RWPE2 (cell line): ENCODE measurements at regions not wholly inside any gene's neighbourhood (a gene's known extent, or its start where the extent isn't known, plus 50 kb on each side); places are given as distances from the start of the nearest gene placed in this dataset.
A peak's percentile ranks its signal among the peaks of the same experiment; 100 is the strongest.
"Not testable (repeated sequence)": the region's sequence is repeated elsewhere in the genome, so short reads cannot be mapped to it uniquely, and the experiment has no call there.

Experiments used
- ATAC-seq: fragments of 200-7000 bp; cut with Tn5 transposase; 3 replicates; pipeline ENCODE4 v1.9.1; 2021; ENCODE audit warnings: low read depth
- DNase-seq: peaks from one replicate; pipeline ENCODE4 v3.0.0-alpha.2; 2020; ENCODE audit warnings: low spot score
- H3K27ac ChIP-seq: fragments of 450-650 bp; 2 replicates; pipeline ENCODE4 v1.5.1; 2017; ENCODE audit warnings: mild to moderate bottlenecking; ENCODE audit not compliant: poor library complexity, severe bottlenecking
- H3K27me3 ChIP-seq: fragments of 250-450 bp; sonication (Bioruptor Pico); 2 replicates; pipeline ENCODE4 v1.5.1; 2021; ENCODE audit warnings: mild to moderate bottlenecking, moderate library complexity; ENCODE audit not compliant: insufficient read depth, poor library complexity, severe bottlenecking
- H3K36me3 ChIP-seq: fragments of 250-450 bp; sonication (Bioruptor Pico); 2 replicates; pipeline ENCODE4 v1.5.1; 2020; ENCODE audit warnings: low read depth, mild to moderate bottlenecking, moderate library complexity
- H3K4me1 ChIP-seq: fragments of 250-450 bp; sonication (Bioruptor Pico); 2 replicates; pipeline ENCODE4 v1.5.1; 2021; ENCODE audit warnings: mild to moderate bottlenecking, moderate library complexity; ENCODE audit not compliant: insufficient read depth, poor library complexity, severe bottlenecking
- H3K4me3 ChIP-seq: fragments of 250-450 bp; sonication (Bioruptor Pico); 2 replicates; pipeline ENCODE4 v1.5.1; 2021; ENCODE audit warnings: mild to moderate bottlenecking, moderate library complexity; ENCODE audit not compliant: severe bottlenecking
- H3K9me3 ChIP-seq: fragments of 250-450 bp; sonication (Bioruptor Pico); 2 replicates; pipeline ENCODE4 v1.5.1; 2021; ENCODE audit warnings: mild to moderate bottlenecking, moderate library complexity; ENCODE audit not compliant: severe bottlenecking
- TF ChIP-seq, protein P1 (sequence below): fragments of 450-650 bp; IDR thresholded peaks from one replicate; pipeline ENCODE4 v1.5.1; 2017; ENCODE audit warnings: mild to moderate bottlenecking, moderate library complexity; ENCODE audit not compliant: poor library complexity, severe bottlenecking

DNA sequence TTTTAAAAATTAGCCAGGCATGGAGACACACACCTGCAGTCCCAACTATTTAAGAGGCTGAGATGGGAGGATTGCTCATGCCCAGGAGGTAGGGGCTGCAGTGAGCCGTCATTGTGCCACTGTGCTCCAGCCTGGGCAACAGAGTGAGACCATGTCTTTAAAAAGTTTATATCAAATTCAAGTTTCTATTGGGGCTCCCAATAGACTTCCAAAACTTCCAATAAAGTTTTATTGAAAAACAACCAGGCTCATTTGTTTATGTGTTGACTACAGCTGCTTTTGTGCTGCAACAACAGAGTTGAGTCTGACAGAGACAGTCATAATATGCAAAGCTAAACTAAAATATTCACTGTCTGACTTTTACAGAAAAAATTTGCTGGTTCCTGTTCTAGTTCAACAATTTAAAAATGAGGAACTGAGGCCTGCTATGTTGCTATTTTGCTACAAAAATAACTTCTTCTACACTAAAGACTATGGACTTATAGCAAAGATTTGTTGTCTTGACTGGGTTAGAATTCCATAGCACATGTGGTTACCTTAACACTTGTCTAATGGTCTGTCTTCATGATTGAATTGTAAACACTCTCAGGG is 63.3 kb upstream of the RELL1 start:
- TF ChIP-seq, protein P1, sequence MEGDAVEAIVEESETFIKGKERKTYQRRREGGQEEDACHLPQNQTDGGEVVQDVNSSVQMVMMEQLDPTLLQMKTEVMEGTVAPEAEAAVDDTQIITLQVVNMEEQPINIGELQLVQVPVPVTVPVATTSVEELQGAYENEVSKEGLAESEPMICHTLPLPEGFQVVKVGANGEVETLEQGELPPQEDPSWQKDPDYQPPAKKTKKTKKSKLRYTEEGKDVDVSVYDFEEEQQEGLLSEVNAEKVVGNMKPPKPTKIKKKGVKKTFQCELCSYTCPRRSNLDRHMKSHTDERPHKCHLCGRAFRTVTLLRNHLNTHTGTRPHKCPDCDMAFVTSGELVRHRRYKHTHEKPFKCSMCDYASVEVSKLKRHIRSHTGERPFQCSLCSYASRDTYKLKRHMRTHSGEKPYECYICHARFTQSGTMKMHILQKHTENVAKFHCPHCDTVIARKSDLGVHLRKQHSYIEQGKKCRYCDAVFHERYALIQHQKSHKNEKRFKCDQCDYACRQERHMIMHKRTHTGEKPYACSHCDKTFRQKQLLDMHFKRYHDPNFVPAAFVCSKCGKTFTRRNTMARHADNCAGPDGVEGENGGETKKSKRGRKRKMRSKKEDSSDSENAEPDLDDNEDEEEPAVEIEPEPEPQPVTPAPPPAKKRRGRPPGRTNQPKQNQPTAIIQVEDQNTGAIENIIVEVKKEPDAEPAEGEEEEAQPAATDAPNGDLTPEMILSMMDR, result no peak
- no peaks in the 10 kb centered on the region for H3K9me3 ChIP-seq
- no peak overlapping the region for H3K4me3 ChIP-seq
- no peaks in the 10 kb centered on the region for H3K4me1 ChIP-seq
- DNase-seq (no peak), ATAC-seq (no peak)
- H3K27ac ChIP-seq, result no peak overlapping the region
- no peaks in the 10 kb centered on the region for H3K27me3 ChIP-seq
- H3K36me3 ChIP-seq, result no peaks in the 10 kb centered on the region

DNA sequence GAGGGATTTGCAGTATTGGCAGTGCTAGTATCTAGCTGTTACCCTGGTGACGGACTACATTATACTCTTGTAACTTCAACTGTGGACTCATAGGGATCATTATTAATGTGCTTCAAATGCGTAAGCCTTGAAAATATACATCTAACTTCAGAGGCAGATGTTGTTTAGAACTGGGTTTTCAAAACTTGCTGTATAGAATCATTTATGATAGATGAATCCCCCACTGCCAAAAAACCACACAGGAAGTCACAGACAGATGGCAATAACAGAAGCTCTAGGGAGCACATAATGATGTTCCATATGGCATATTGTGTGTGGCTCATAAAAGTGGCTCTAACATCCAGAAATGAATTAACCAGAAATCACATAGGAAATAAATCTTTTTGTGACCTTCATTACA is 62.3 kb upstream of the RELL1 start:
- Histone ChIP-seq H3K4me3 (no peak overlapping the region), H3K36me3 (no peaks in the 10 kb centered on the region), H3K27ac (no peak overlapping the region), H3K27me3 (no peaks in the 10 kb centered on the region), H3K4me1 (no peaks in the 10 kb centered on the region), H3K9me3 (no peaks in the 10 kb centered on the region)
- TF ChIP-seq, protein P1, result no peak
- DNase-seq, result no peak
- ATAC-seq, result no peak

DNA sequence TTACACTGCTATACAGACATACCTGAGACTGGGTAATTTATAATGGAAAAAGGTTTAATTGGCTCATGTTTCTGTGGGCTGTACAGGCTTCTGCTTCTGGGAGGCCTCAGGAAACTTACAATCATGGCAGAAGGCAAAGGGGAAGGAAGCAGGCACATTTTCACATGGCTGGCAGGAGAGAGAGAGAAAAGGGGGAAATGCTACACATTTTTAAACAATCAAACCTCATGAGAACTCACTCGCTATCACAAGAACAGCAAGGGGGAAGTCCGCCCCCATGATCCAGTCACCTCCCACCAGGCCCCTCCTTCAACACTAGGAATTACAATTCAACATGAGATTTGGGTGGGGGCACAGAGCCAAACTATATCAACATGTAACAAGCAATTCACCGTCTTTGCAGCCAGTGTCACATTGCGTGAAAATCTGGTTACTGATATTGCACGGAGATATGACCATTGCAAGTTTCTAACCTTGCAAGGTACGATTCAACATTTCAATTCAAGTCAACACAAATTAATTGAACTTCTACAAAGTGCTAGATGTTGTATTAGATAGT is 61.7 kb upstream of the RELL1 start:
- no peak for ATAC-seq

GRCh38 chr4:37746852-37747251 is 60.7 kb upstream of the RELL1 start:
- not testable (repeated sequence) for DNase-seq, H3K9me3 ChIP-seq
- ATAC-seq, result 0 out of 3 replicates have a peak, but pooled peaks have one; percentile 36

More for the DNA sequence above, 61.7 kb upstream of the RELL1 start:
- H3K4me3 ChIP-seq, result no peak overlapping the region
- TF ChIP-seq, protein P1, result no peak
- H3K9me3 ChIP-seq, result no peaks in the 10 kb centered on the region
- no peak for DNase-seq
- H3K27me3 ChIP-seq, result no peaks in the 10 kb centered on the region
- no peak overlapping the region for H3K27ac ChIP-seq
- no peaks in the 10 kb centered on the region for H3K4me1 ChIP-seq
- no peaks in the 10 kb centered on the region for H3K36me3 ChIP-seq

GRCh38 chr4:37745946-37746345 is 59.8 kb upstream of the RELL1 start:
- DNase-seq (no peak), ATAC-seq (no peak)
- no peaks in the 10 kb centered on the region for H3K9me3 ChIP-seq
- no peaks in the 10 kb centered on the region for H3K4me1 ChIP-seq
- H3K27me3 ChIP-seq, result no peaks in the 10 kb centered on the region
- H3K27ac ChIP-seq, result no peak overlapping the region
- H3K4me3 ChIP-seq, result no peak overlapping the region
- TF ChIP-seq, protein P1, result no peak
- no peaks in the 10 kb centered on the region for H3K36me3 ChIP-seq

More at GRCh38 chr4:37746852-37747251, 60.7 kb upstream of the RELL1 start:
- H3K4me1 ChIP-seq, H3K4me3 ChIP-seq, H3K27ac ChIP-seq, H3K27me3 ChIP-seq, H3K36me3 ChIP-seq: not testable (repeated sequence)
